Skeletal muscle cell (primary cell): ENCODE measurements at regions not wholly inside any gene's neighbourhood (a gene's known extent, or its start where the extent isn't known, plus 50 kb on each side); places are given as distances from the start of the nearest gene placed in this dataset.
A peak's percentile ranks its signal among the peaks of the same experiment; 100 is the strongest.
"Not testable (repeated sequence)": the region's sequence is repeated elsewhere in the genome, so short reads cannot be mapped to it uniquely, and the experiment has no call there.

Experiments
- DNase-seq: peaks from one replicate; pipeline ENCODE4 v3.0.0-alpha.2; 2010; ENCODE audit warnings: low read depth
- H3K4me3 ChIP-seq: 2 replicates; pipeline ENCODE4 v1.5.1; 2011; ENCODE audit warnings: low read depth, mild to moderate bottlenecking, control low read depth, low read length, moderate library complexity

GRCh38 chr7:28900311-28900710, 57.8 kb downstream of the TRIL start:
- peak; percentile 9 for DNase-seq
- H3K4me3 ChIP-seq, result no peak overlapping the region

- H3K4me3 ChIP-seq, result no peak overlapping the region
- DNase-seq, result no peak
Measured at GRCh38 chr7:28893888-28894287, 64.2 kb downstream of the TRIL start.

- H3K4me3 ChIP-seq, DNase-seq: not testable (repeated sequence)
Measured at GRCh38 chr7:28891876-28892234, 66.3 kb downstream of the TRIL start.

DNA sequence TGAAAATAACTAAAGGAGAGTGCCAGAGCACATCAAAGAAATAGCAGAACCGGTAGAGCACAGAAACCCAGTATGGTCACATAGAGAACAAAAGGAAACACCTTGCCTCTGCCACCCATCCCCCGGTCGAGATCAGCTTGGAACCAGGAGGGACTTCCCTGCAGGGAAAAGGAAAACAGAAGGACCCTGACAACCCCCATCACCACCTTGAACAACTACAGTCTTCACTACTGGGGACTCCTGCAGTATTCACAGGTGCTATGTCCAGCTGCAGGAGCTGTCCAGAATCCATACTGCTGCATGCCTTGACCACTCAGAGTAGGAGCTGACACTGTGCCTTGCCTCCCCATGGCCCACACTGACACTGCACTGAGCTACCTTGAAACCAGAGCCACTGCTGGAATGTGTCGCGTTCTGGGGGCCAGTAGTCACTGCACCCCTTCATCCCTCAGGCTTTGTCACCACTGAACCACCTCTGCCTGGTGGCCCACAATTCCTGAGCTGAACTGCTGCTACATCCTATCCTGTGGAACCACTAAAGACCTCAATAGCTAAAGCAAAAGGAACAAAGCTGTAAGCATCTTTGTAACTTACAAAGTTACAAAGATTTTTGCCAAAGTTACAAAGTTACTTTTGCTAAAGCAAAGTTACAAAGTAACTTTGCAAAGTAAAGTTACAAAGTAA, 66.8 kb downstream of the TRIL start:
- DNase-seq, result no peak
- H3K4me3 ChIP-seq, result no peak overlapping the region

GRCh38 chr7:28890137-28890536, 68.0 kb downstream of the TRIL start:
- H3K4me3 ChIP-seq, result no peak overlapping the region
- DNase-seq, result no peak

DNA sequence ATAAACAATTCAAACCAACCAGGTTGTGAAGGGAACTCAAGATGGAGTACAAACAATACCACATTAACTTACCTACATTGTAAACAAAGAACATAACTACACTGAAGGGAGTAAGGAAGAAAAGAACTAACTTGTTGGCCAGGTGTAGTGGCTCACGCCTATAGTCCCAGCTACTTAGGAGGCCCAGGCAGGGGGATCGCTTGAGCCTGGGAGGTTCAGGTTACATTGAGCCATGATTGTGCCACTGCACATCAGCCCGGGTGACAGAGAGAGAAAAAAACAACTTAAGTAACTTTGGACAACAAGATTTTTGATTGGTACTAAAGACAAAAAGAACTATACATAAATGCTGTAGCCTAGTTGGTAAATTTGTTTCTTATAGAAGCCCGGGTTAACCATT, 68.8 kb downstream of the TRIL start:
- DNase-seq, result no peak

DNA sequence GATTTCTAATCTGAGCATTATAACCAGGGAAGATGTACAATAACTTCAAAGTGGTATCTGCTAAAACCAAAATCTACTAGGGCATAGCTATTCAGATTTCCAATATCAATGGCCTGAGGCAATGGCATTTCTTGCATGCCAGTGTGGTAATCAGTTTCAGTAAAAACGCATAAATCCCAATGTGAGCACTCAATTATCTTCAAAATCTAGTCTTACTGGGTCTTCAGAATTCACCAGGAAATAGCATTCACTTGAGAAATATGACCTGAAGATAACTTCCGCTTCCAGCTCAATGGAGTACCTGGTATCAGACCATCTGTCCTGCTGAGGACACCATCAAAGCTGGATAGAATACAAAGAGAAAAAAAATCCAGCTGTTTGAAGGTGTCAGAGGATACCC, 72.4 kb downstream of the TRIL start:
- no peak for DNase-seq
- no peak overlapping the region for H3K4me3 ChIP-seq

More for the DNA sequence above, 68.8 kb downstream of the TRIL start:
- H3K4me3 ChIP-seq, result no peak overlapping the region

- no peak for DNase-seq
- no peak overlapping the region for H3K4me3 ChIP-seq
Measured at GRCh38 chr7:28882869-28883470, 75.2 kb downstream of the TRIL start.

GRCh38 chr7:28879105-28879504, 79.0 kb downstream of the TRIL start:
- DNase-seq, result no peak
- no peak overlapping the region for H3K4me3 ChIP-seq

- H3K4me3 ChIP-seq, result no peak overlapping the region
- DNase-seq, result no peak
Measured at GRCh38 chr7:28878481-28878880, 79.6 kb downstream of the TRIL start.
